ENCODE measurements at regions not wholly inside any gene's neighbourhood (a gene's known extent, or its start where the extent isn't known, plus 50 kb on each side); places are given as distances from the start of the nearest gene placed in this dataset.
"Not testable (repeated sequence)": the region's sequence is repeated elsewhere in the genome, so short reads cannot be mapped to it uniquely, and the experiment has no call there.

DNA sequence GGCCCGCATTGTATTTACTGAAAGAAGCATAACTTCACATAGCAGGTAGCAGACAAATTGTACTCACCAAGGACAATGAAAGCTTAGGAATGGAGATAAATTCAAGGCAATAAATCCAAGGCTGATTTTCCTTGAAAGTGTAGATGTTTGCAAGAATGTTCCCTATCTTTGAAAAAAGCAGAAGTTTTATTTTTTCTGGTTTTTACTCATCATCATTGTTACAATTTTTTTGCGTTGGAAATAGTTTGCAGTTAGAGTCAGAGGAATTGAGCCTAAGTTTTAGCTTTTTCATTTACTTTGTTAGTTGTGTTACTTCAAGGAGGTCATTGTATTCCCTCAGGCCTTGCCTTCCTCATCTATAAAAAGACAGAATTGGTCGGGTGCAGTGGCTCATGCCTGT lies 213.9 kb upstream of the TBL1XR1 start:
- Histone ChIP-seq H3K4me1 (no peaks in the 10 kb centered on the region), H3K9me3 (no peaks in the 10 kb centered on the region), H3K27me3 (no peaks in the 10 kb centered on the region), H3K27ac (replicated peaks in 1 of 4) (no peak overlapping the region), H3K36me3 (no peaks in the 10 kb centered on the region), H3K4me3 (no peak overlapping the region)
- TF ChIP-seq POLR2AphosphoS5 (IDR thresholded peaks at IDR 0.05) (no peak), EP300 (IDR thresholded peaks at IDR 0.05) (no peak), POLR2A (IDR thresholded peaks at IDR 0.05; ENCODE audit: low read depth) (no peak)
- TF ChIP-seq, protein P1, sequence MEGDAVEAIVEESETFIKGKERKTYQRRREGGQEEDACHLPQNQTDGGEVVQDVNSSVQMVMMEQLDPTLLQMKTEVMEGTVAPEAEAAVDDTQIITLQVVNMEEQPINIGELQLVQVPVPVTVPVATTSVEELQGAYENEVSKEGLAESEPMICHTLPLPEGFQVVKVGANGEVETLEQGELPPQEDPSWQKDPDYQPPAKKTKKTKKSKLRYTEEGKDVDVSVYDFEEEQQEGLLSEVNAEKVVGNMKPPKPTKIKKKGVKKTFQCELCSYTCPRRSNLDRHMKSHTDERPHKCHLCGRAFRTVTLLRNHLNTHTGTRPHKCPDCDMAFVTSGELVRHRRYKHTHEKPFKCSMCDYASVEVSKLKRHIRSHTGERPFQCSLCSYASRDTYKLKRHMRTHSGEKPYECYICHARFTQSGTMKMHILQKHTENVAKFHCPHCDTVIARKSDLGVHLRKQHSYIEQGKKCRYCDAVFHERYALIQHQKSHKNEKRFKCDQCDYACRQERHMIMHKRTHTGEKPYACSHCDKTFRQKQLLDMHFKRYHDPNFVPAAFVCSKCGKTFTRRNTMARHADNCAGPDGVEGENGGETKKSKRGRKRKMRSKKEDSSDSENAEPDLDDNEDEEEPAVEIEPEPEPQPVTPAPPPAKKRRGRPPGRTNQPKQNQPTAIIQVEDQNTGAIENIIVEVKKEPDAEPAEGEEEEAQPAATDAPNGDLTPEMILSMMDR (IDR thresholded peaks at IDR 0.05): no peak
- intact Hi-C loops (cut with DNase I): no loop called here
- no peak for DNase-seq (ENCODE audit: extremely low spot score)
- WGBS: 83% methylated on average over 3 of the region's 3 CpGs

DNA sequence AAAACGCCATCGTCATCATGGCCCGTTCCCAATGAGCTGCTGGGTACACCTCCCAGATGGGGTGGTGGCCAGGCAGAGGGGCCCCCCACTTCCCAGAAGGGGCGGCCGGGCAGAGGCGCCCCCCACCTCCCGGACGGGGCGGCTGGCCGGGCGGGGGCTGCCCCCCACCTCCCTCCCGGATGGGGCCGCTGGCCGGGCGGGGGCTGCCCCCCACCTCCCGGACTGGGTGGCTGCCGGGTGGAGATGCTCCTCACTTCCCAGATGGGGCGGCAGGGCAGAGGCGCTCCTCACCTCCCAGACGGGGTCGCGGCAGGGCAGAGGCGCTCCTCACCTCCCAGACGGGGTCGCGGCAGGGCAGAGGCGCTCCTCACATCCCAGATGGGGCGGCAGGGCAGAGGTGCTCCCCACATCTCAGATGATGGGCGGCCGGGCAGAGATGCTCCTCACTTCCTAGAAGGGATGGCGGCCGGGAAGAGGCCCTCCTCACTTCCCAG lies 215.4 kb upstream of the TBL1XR1 start:
- H3K27ac ChIP-seq (replicated peaks in 1 of 4); intact Hi-C loops (cut with DNase I); DNase-seq (ENCODE audit: extremely low spot score); H3K9me3 ChIP-seq; H3K36me3 ChIP-seq; H3K4me1 ChIP-seq; H3K27me3 ChIP-seq; H3K4me3 ChIP-seq: not testable (repeated sequence)
- WGBS: over 99% methylated on average over 19 of the region's 32 CpGs

DNA sequence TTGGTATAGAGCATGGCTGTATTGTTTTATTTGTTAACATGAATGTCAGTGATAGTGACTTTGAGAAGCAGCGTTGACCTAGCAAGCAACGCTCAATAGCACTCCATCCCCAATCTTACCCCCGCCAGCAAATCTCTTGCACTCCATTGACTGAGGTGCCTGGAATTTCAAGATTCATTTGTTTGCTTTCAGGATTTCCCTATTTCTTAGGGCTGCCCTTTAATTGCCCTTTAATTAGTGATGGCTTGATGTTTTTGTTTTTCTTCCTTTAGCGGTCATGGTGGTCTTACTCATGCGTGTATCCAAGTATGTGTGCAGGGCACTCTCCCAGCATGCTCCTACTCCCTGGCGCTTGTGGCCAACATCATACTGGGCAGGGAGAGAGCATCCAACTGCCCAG lies 216.8 kb upstream of the TBL1XR1 start:
- Histone ChIP-seq H3K27me3 (no peaks in the 10 kb centered on the region), H3K27ac (replicated peaks in 1 of 4) (no peak overlapping the region), H3K9me3 (no peaks in the 10 kb centered on the region), H3K4me1 (peaks cover 0 to 4% (median 0%) of the 10 kb centered on the region in 4 donors), H3K36me3 (no peaks in the 10 kb centered on the region), H3K4me3 (no peak overlapping the region)
- intact Hi-C loops (cut with DNase I): no loop called here
- TF ChIP-seq EP300 (IDR thresholded peaks at IDR 0.05): no peak
- TF ChIP-seq, protein P1 (IDR thresholded peaks at IDR 0.05): no peak
- TF ChIP-seq POLR2A (IDR thresholded peaks at IDR 0.05; ENCODE audit: low read depth): no peak
- TF ChIP-seq POLR2AphosphoS5 (IDR thresholded peaks at IDR 0.05): no peak
- no peak for DNase-seq (ENCODE audit: extremely low spot score)
- WGBS: 100% methylated on average over 6 of the region's 6 CpGs

DNA sequence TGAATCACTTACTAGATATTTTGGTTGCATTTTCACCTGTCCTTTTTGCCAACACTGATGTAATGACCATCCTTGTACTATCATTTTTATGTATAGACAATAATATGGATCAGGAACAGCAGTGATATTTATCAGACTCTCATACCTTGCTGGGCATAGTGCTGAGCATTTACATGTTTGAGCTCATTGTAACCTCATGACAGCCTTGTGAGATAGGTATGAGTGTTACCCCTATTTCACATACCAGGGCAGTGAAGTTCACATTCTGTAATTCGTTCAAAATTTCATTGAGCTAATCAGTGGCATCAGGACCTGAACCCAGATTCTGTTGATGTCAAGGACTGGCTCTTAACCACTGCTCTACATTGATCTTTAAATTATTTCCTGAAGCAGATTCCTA lies 221.5 kb upstream of the TBL1XR1 start:
- Histone ChIP-seq H3K27ac (replicated peaks in 1 of 4) (no peak overlapping the region), H3K9me3 (no peaks in the 10 kb centered on the region), H3K27me3 (no peaks in the 10 kb centered on the region), H3K4me1 (peaks cover 4 to 25% (median 12%) of the 10 kb centered on the region in 4 donors), H3K36me3 (no peaks in the 10 kb centered on the region), H3K4me3 (no peak overlapping the region)
- intact Hi-C loops (cut with DNase I): no loop called here
- DNase-seq (ENCODE audit: extremely low spot score): no peak
- 93% methylated on average over 1 of the region's 1 CpG for WGBS
- TF ChIP-seq EP300 (IDR thresholded peaks at IDR 0.05): no peak
- TF ChIP-seq POLR2A (IDR thresholded peaks at IDR 0.05; ENCODE audit: low read depth): no peak
- TF ChIP-seq, protein P1 (IDR thresholded peaks at IDR 0.05): no peak
- TF ChIP-seq POLR2AphosphoS5 (IDR thresholded peaks at IDR 0.05): no peak

DNA sequence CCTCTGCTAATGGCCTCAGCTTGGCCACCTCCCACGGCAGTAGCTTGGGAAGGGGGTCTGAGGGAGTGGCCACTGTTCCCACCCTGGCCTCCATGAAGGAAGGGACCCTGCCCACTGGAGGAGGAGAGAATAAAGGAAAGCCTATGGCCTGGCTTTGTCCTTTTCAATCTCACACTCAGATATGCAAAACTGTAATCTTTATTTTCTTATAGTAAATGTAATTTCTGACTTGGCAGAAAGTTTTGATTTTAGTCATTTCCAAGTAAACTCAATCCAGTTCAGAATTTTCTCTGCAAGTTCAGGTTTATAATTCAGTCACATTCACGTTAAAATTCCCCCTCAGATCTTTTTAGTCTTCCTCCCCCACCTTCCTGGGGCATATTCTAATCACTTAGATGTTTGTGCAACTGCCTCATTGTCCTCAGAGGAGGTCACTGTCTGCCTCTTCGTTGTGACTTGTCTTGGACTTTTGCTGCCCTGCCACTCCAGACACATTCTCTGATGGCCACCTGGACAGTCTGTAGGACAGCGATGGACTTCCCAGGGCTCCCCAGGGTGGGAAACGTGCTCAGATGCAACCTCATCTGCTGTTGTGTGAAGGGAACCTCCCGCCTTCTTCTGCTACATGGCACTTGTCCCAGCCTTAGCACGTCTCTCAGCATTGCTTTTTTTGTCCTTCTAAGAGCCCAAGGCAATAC lies 222.8 kb upstream of the TBL1XR1 start:
- Histone ChIP-seq H3K4me1 (peaks cover 4 to 25% (median 12%) of the 10 kb centered on the region in 4 donors), H3K9me3 (no peaks in the 10 kb centered on the region), H3K4me3 (no peak overlapping the region), H3K36me3 (no peaks in the 10 kb centered on the region), H3K27ac (replicated peaks in 1 of 4) (no peak overlapping the region), H3K27me3 (no peaks in the 10 kb centered on the region)
- intact Hi-C loops (cut with DNase I): no loop called here
- no peak for DNase-seq (ENCODE audit: extremely low spot score)
- TF ChIP-seq, protein P1 (IDR thresholded peaks at IDR 0.05): no peak
- WGBS: 72% methylated on average over 7 of the region's 7 CpGs
